K562 (cell line): ENCODE measurements at regions not wholly inside any gene's neighbourhood (a gene's known extent, or its start where the extent isn't known, plus 50 kb on each side); places are given as distances from the start of the nearest gene placed in this dataset.

ENCODE experiments used
- ATAC-seq: fragments of 200-7000 bp; cut with Tn5 transposase; 3 replicates; pipeline ENCODE4 v1.9.1; 2020; ENCODE audit warnings: moderate library complexity
- BruUV-seq: library from RNA; stranded (reverse); fragments of 400-500 nt; replicated peaks from 2 replicates; lab custom pipeline; 2021; lab: Mats Ljungman, UMichigan
- CTCF ChIA-PET: fragments of 300-600 bp; formaldehyde crosslinking; extraction: SDS; loops from one replicate; lab custom pipeline; 2021; ENCODE audit warnings: low intra/inter-chr PET ratio; lab: Yijun Ruan, JAX
- POLR2A ChIA-PET: fragments of 300-600, 350-650 bp; sonication (Branson Sonifier 250); formaldehyde crosslinking; extraction: SDS; loops from one replicate; lab custom pipeline; 2021; ENCODE audit warnings: antibody characterized with exemption, inconsistent platforms; lab: Yijun Ruan, JAX
- DNase-seq, 4 experiments: peaks; one replicate each; pipeline versions ENCODE4 v3.0.0 to v3.0.0-alpha.2; 2011 to 2018; ENCODE audit warnings: low spot score in 3 of 4, mixed read lengths in 3 of 4; ENCODE audit errors: extremely low read depth in 1 of 4
- FAIRE-seq: peaks from 2 replicates; lab custom pipeline; 2011; peaks lifted over from hg19 to GRCh38; lab: Jason Lieb, UNC
- H2AFZ ChIP-seq: 2 replicates; pipeline ENCODE4 v1.6.0; 2011; ENCODE audit warnings: low read depth, low read length, control low read depth, inconsistent platforms
- H3K27ac ChIP-seq: fragments of 200-600 bp; 3 replicates; pipeline ENCODE4 v1.8.0; 2011; ENCODE audit warnings: low read depth, mild to moderate bottlenecking, control low read depth, inconsistent platforms, low read length, moderate library complexity, mixed read lengths; ENCODE audit errors: extremely low read depth
- H3K27me3 ChIP-seq, 2 experiments: fragments of 300-600 bp in 1 of 2; 2 replicates in 1 of 2; 3 replicates in 1 of 2; pipeline versions ENCODE4 v1.6.0 to v1.8.0; 2011; ENCODE audit warnings: inconsistent platforms in 2 of 2, low read length in 2 of 2, mild to moderate bottlenecking in 1 of 2, mixed read lengths in 1 of 2, moderate library complexity in 1 of 2; ENCODE audit not compliant: control insufficient read depth in 2 of 2, insufficient read depth in 2 of 2
- H3K36me3 ChIP-seq: fragments of 300-600 bp; 3 replicates; pipeline ENCODE4 v1.8.0; 2011; ENCODE audit warnings: mild to moderate bottlenecking, low read length, inconsistent platforms; ENCODE audit not compliant: control insufficient read depth, insufficient read depth
- H3K4me1 ChIP-seq, 2 experiments: fragments of 200-600 bp in 1 of 2; replicated peaks in 1 of 2; 2 replicates in 1 of 2; 3 replicates in 1 of 2; pipeline versions ENCODE4 v1.5.1 to v1.8.0; 2011; ENCODE audit warnings: inconsistent platforms in 2 of 2, low read length in 2 of 2, mild to moderate bottlenecking in 1 of 2, mixed read lengths in 1 of 2, moderate library complexity in 1 of 2; ENCODE audit not compliant: control insufficient read depth in 2 of 2, insufficient read depth in 2 of 2
- H3K4me2 ChIP-seq: 2 replicates; pipeline ENCODE4 v1.6.1; 2011; ENCODE audit warnings: low read length, control low read depth, inconsistent platforms, mixed read lengths; ENCODE audit not compliant: insufficient read depth
- H3K4me3 ChIP-seq: fragments of 200-600 bp; sonication (generic), shearing (Covaris generic); 2 replicates; pipeline ENCODE4 v1.5.1; 2016; ENCODE audit warnings: control low read depth, inconsistent platforms
- H3K79me2 ChIP-seq: fragments of 200-600 bp; 3 replicates; pipeline ENCODE4 v1.8.0; 2011; ENCODE audit warnings: low read length, inconsistent platforms; ENCODE audit not compliant: control insufficient read depth, insufficient read depth
- H3K9ac ChIP-seq, 2 experiments: 2 replicates each; pipeline versions ENCODE4 v1.6.0 to v1.6.1; 2011; ENCODE audit warnings: low read depth in 2 of 2, low read length in 2 of 2, control low read depth in 1 of 2, inconsistent platforms in 1 of 2, mild to moderate bottlenecking in 1 of 2, mixed read lengths in 1 of 2; ENCODE audit not compliant: insufficient read depth in 1 of 2
- H3K9me1 ChIP-seq: one replicate; pipeline ENCODE4 v1.6.0; 2011; ENCODE audit warnings: inconsistent platforms, mild to moderate bottlenecking, low read length, moderate library complexity; ENCODE audit not compliant: control insufficient read depth, insufficient read depth
- H3K9me3 ChIP-seq: replicated peaks from 2 replicates; pipeline ENCODE4 v1.5.1; 2011; ENCODE audit warnings: low read depth, low read length, inconsistent platforms; ENCODE audit not compliant: control insufficient read depth, insufficient read depth
- H4K20me1 ChIP-seq: replicated peaks from 2 replicates; pipeline ENCODE4 v1.6.1; 2011; ENCODE audit warnings: low read length, inconsistent platforms, mixed read lengths; ENCODE audit not compliant: control insufficient read depth, insufficient read depth
- CEBPG ChIP-seq, 3 experiments: fragments of 200-800 bp in 1 of 3; sonication (Bioruptor generic) in 1 of 3; sonication (generic) in 1 of 3; formaldehyde crosslinking in 1 of 3; IDR thresholded peaks in 2 of 3; conservative IDR thresholded peaks in 1 of 3; 2 replicates each; pipeline versions ENCODE4 v1.6.1 to v1.8.0; 2016 to 2022; ENCODE audit warnings: missing compliant biosample characterization in 2 of 3, missing genetic modification characterization in 2 of 3, mild to moderate bottlenecking in 1 of 3, missing genetic modification reagents in 1 of 3
- FOXK2 ChIP-seq, 2 experiments: fragments of 450-650 bp; IDR thresholded peaks in 1 of 2; conservative IDR thresholded peaks in 1 of 2; 2 replicates each; pipeline ENCODE4 v1.6.1; 2016; ENCODE audit warnings: low read depth in 2 of 2, mild to moderate bottlenecking in 1 of 2
- FOXP1 ChIP-seq: sonication (generic); formaldehyde crosslinking; IDR thresholded peaks from 2 replicates; pipeline ENCODE4 v1.8.0; 2022; ENCODE audit warnings: mild to moderate bottlenecking, missing genetic modification reagents
- HNRNPUL1 ChIP-seq: fragments of 200-400 bp; formaldehyde crosslinking; IDR thresholded peaks from 2 replicates; pipeline ENCODE4 v1.6.1; 2017; ENCODE audit warnings: low read length
- LEF1 ChIP-seq: fragments of 450-650 bp; IDR thresholded peaks from 2 replicates; pipeline ENCODE4 v1.6.1; 2016; ENCODE audit warnings: mild to moderate bottlenecking
- NCOA6 ChIP-seq: fragments of 450-650 bp; IDR thresholded peaks from 2 replicates; pipeline ENCODE4 v1.6.1; 2017; ENCODE audit warnings: mild to moderate bottlenecking
- NELFE ChIP-seq: IDR thresholded peaks from 2 replicates; pipeline ENCODE4 v1.6.1; 2011; ENCODE audit warnings: mild to moderate bottlenecking; ENCODE audit not compliant: insufficient read depth, insufficient read length
- PCBP1 ChIP-seq: fragments of 200-400 bp; formaldehyde crosslinking; IDR thresholded peaks from 2 replicates; pipeline ENCODE4 v1.6.1; 2018; ENCODE audit warnings: mild to moderate bottlenecking, low read depth, low read length; ENCODE audit not compliant: poor library complexity, severe bottlenecking
- SOX6 ChIP-seq: fragments of 450-650 bp; IDR thresholded peaks from 2 replicates; pipeline ENCODE4 v1.6.1; 2014; ENCODE audit warnings: mild to moderate bottlenecking
- SREBF1 ChIP-seq: fragments of 150-350 bp; IDR thresholded peaks from 2 replicates; pipeline ENCODE4 v1.6.1; 2014; ENCODE audit warnings: antibody characterized with exemption, low read depth, low read length, borderline replicate concordance
- ZNF143 ChIP-seq: sonication (generic); formaldehyde crosslinking; IDR thresholded peaks from 2 replicates; pipeline ENCODE4 v1.9.0; 2022; ENCODE audit warnings: mild to moderate bottlenecking, missing genetic modification reagents
- ZNF280A ChIP-seq: fragments of 450-650 bp; IDR thresholded peaks from 2 replicates; pipeline ENCODE4 v1.6.1; 2018; ENCODE audit warnings: mild to moderate bottlenecking, low read depth; ENCODE audit not compliant: partially characterized antibody
- WGBS: fragments of 100-300 bp; shearing (Covaris generic); methylation state at CpG from one replicate; pipeline ENCODE4 v1.1.6; 2016; ENCODE audit warnings: low coverage, mixed read lengths; ENCODE audit not compliant: insufficient coverage; ENCODE audit errors: missing lambda C conversion rate; 5-methylcytosine and 5-hydroxymethylcytosine counted together
- in situ Hi-C: fragments of 300-500 bp; cut with MboI; formaldehyde crosslinking; loops from 4 replicates; pipeline ENCODE4 v1.15.0; 2018; ENCODE audit warnings: inconsistent platforms, mixed read lengths
- intact Hi-C: fragments of 100-400 bp; cut with micrococcal nuclease; formaldehyde crosslinking; loops from 2 replicates; pipeline ENCODE4 v1.14.2; 2022

GRCh38 chr10:81082621-81083376, 545.1 kb downstream of the SH2D4B start:
- Histone ChIP-seq H3K9ac (no peak overlapping the region), H3K36me3 (no peaks in the 10 kb centered on the region), H2AFZ (no peak overlapping the region), H3K9me1 (no peaks in the 10 kb centered on the region), H4K20me1 (no peaks in the 10 kb centered on the region), H3K79me2 (no peaks in the 10 kb centered on the region), H3K4me1 (no peaks in the 10 kb centered on the region), H3K27ac (no peak overlapping the region), H3K9me3 (no peaks in the 10 kb centered on the region), H3K4me2 (no peak overlapping the region), H3K4me3 (no peak overlapping the region), H3K27me3 (no peaks in the 10 kb centered on the region)
- FAIRE-seq (no peak), DNase-seq (no peak), ATAC-seq (no peak)
- WGBS: 0% methylated on average over 5 of the region's 5 CpGs
- BruUV-seq: no TSS peak
- POLR2A ChIA-PET: no interaction called here
- intact Hi-C loops (no loop called here), in situ Hi-C loops (no loop called here)
- TF ChIP-seq CEBPG (CRISPR knock-in tag; IDR thresholded peaks at IDR 0.05): no peak
- TF ChIP-seq CEBPG (tag; conservative IDR thresholded peaks at IDR 0.05 in 1 of 2, IDR thresholded peaks at IDR 0.05 in 1 of 2): no peak
- TF ChIP-seq SREBF1: no peak
- TF ChIP-seq FOXK2 (conservative IDR thresholded peaks at IDR 0.05 in 1 of 2, IDR thresholded peaks at IDR 0.05 in 1 of 2; ENCODE audit: low read depth in 2 of 2): no peak
- TF ChIP-seq ZNF280A: no peak
- TF ChIP-seq SOX6: no peak
- TF ChIP-seq NCOA6: no peak
- TF ChIP-seq PCBP1: no peak
- TF ChIP-seq LEF1: no peak
- TF ChIP-seq NELFE: no peak
- TF ChIP-seq HNRNPUL1: no peak
- TF ChIP-seq FOXP1 (CRISPR knock-in tag): no peak
- TF ChIP-seq ZNF143: no peak
- CTCF ChIA-PET: no interaction called here
